ENCODE measurements at regions not wholly inside any gene's neighbourhood (a gene's known extent, or its start where the extent isn't known, plus 50 kb on each side); places are given as distances from the start of the nearest gene placed in this dataset.

- Histone ChIP-seq H3K18ac (ENCODE audit: low read length) (no peak overlapping the region), H2BK15ac (replicated peaks; ENCODE audit: low read depth) (no peak overlapping the region), H4K5ac (ENCODE audit: low read length) (no peak overlapping the region), H3K23ac (ENCODE audit: low read length) (no peak overlapping the region), H3K79me2 (ENCODE audit: control insufficient read depth, insufficient read depth, low read length) (no peaks in the 10 kb centered on the region), H3K56ac (ENCODE audit: low read length) (no peak overlapping the region), H3K4me1 (ENCODE audit: control insufficient read depth, low read depth, low read length) (no peaks in the 10 kb centered on the region), H3K4ac (ENCODE audit: low read depth, low read length) (no peak overlapping the region), H3K27ac (ENCODE audit: low read depth, low read length) (no peak overlapping the region), H2BK120ac (ENCODE audit: low read depth, low read length) (no peak overlapping the region), H3K4me2 (ENCODE audit: low read length) (no peak overlapping the region), H2AK5ac (ENCODE audit: low read length) (no peak overlapping the region), H2BK5ac (ENCODE audit: low read length) (no peak overlapping the region), H3K9ac (ENCODE audit: low read length) (no peak overlapping the region), H3K79me1 (ENCODE audit: low read length) (no peaks in the 10 kb centered on the region), H3K36me3 (ENCODE audit: control insufficient read depth, insufficient read depth, low read length) (no peaks in the 10 kb centered on the region), H3K4me3 (ENCODE audit: low read length) (no peak overlapping the region), H3K27me3 (ENCODE audit: insufficient read depth, low read length, poor library complexity) (no peaks in the 10 kb centered on the region), H4K8ac (ENCODE audit: low read depth, low read length) (no peak overlapping the region)
- WGBS (ENCODE audit: extremely low coverage, insufficient coverage, low lambda C conversion rate), result no CpG with 5 or more reads among the region's 2 CpGs
- no peak for DNase-seq
These were observed 77.3 kb downstream of the DCAF8L1 start for GRCh38 chrX:27903960-27904359.

- Histone ChIP-seq H2AK5ac (ENCODE audit: low read length) (no peak overlapping the region), H3K9ac (ENCODE audit: low read length) (no peak overlapping the region), H3K23ac (ENCODE audit: low read length) (no peak overlapping the region), H3K27ac (ENCODE audit: low read depth, low read length) (no peak overlapping the region), H4K5ac (ENCODE audit: low read length) (no peak overlapping the region), H3K4me2 (ENCODE audit: low read length) (no peak overlapping the region), H2BK15ac (replicated peaks; ENCODE audit: low read depth) (no peak overlapping the region), H3K4ac (ENCODE audit: low read depth, low read length) (no peak overlapping the region), H3K79me1 (ENCODE audit: low read length) (no peaks in the 10 kb centered on the region), H3K79me2 (ENCODE audit: control insufficient read depth, insufficient read depth, low read length) (no peaks in the 10 kb centered on the region), H3K27me3 (ENCODE audit: insufficient read depth, low read length, poor library complexity) (no peaks in the 10 kb centered on the region), H3K4me3 (ENCODE audit: low read length) (no peak overlapping the region), H3K36me3 (ENCODE audit: control insufficient read depth, insufficient read depth, low read length) (no peaks in the 10 kb centered on the region), H3K4me1 (ENCODE audit: control insufficient read depth, low read depth, low read length) (no peaks in the 10 kb centered on the region), H3K18ac (ENCODE audit: low read length) (no peak overlapping the region), H4K8ac (ENCODE audit: low read depth, low read length) (no peak overlapping the region), H2BK120ac (ENCODE audit: low read depth, low read length) (no peak overlapping the region), H3K56ac (ENCODE audit: low read length) (no peak overlapping the region), H2BK5ac (ENCODE audit: low read length) (no peak overlapping the region)
- no peak for DNase-seq
- no CpG with 5 or more reads among the region's 2 CpGs for WGBS (ENCODE audit: extremely low coverage, insufficient coverage, low lambda C conversion rate)
These were observed 86.1 kb downstream of the MAGEB10 start for GRCh38 chrX:27893871-27894270.

- whole genome bisulfite sequencing (ENCODE audit: extremely low coverage, insufficient coverage, low lambda C conversion rate), result no CpG with 5 or more reads among the region's 3 CpGs
- Histone ChIP-seq H2BK15ac (replicated peaks; ENCODE audit: low read depth) (no peak overlapping the region), H4K8ac (ENCODE audit: low read depth, low read length) (no peak overlapping the region), H3K4ac (ENCODE audit: low read depth, low read length) (no peak overlapping the region), H3K23ac (ENCODE audit: low read length) (no peak overlapping the region), H2BK120ac (ENCODE audit: low read depth, low read length) (no peak overlapping the region), H3K4me3 (ENCODE audit: low read length) (no peak overlapping the region), H3K4me2 (ENCODE audit: low read length) (no peak overlapping the region), H4K5ac (ENCODE audit: low read length) (no peak overlapping the region), H3K79me1 (ENCODE audit: low read length) (no peaks in the 10 kb centered on the region), H3K9ac (ENCODE audit: low read length) (no peak overlapping the region), H3K36me3 (ENCODE audit: control insufficient read depth, insufficient read depth, low read length) (no peaks in the 10 kb centered on the region), H2AK5ac (ENCODE audit: low read length) (no peak overlapping the region), H3K56ac (ENCODE audit: low read length) (no peak overlapping the region), H3K4me1 (ENCODE audit: control insufficient read depth, low read depth, low read length) (no peaks in the 10 kb centered on the region), H3K79me2 (ENCODE audit: control insufficient read depth, insufficient read depth, low read length) (no peaks in the 10 kb centered on the region), H3K18ac (ENCODE audit: low read length) (no peak overlapping the region), H2BK5ac (ENCODE audit: low read length) (no peak overlapping the region), H3K27me3 (ENCODE audit: insufficient read depth, low read length, poor library complexity) (no peaks in the 10 kb centered on the region), H3K27ac (ENCODE audit: low read depth, low read length) (no peak overlapping the region)
- no peak for DNase-seq
These were observed 85.4 kb downstream of the MAGEB10 start for GRCh38 chrX:27893211-27893610.

- no peak overlapping the region for H2BK120ac ChIP-seq (ENCODE audit: low read depth, low read length)
- H4K8ac ChIP-seq (ENCODE audit: low read depth, low read length), result no peak overlapping the region
- H2AK5ac ChIP-seq (ENCODE audit: low read length), result no peak overlapping the region
- H3K9ac ChIP-seq (ENCODE audit: low read length), result no peak overlapping the region
- H3K79me1 ChIP-seq (ENCODE audit: low read length), result no peaks in the 10 kb centered on the region
- no peak overlapping the region for H3K23ac ChIP-seq (ENCODE audit: low read length)
- no peak overlapping the region for H3K56ac ChIP-seq (ENCODE audit: low read length)
- no peaks in the 10 kb centered on the region for H3K27me3 ChIP-seq (ENCODE audit: insufficient read depth, low read length, poor library complexity)
- no peaks in the 10 kb centered on the region for H3K4me1 ChIP-seq (ENCODE audit: control insufficient read depth, low read depth, low read length)
- H3K36me3 ChIP-seq (ENCODE audit: control insufficient read depth, insufficient read depth, low read length), result no peaks in the 10 kb centered on the region
- no peak overlapping the region for H4K5ac ChIP-seq (ENCODE audit: low read length)
- H3K4me2 ChIP-seq (ENCODE audit: low read length), result no peak overlapping the region
- no CpG with 5 or more reads among the region's 1 CpG for WGBS (ENCODE audit: extremely low coverage, insufficient coverage, low lambda C conversion rate)
- H3K4ac ChIP-seq (ENCODE audit: low read depth, low read length), result no peak overlapping the region
- H2BK15ac ChIP-seq (replicated peaks; ENCODE audit: low read depth), result no peak overlapping the region
- no peak overlapping the region for H3K27ac ChIP-seq (ENCODE audit: low read depth, low read length)
- no peak overlapping the region for H3K4me3 ChIP-seq (ENCODE audit: low read length)
- no peak overlapping the region for H2BK5ac ChIP-seq (ENCODE audit: low read length)
- H3K79me2 ChIP-seq (ENCODE audit: control insufficient read depth, insufficient read depth, low read length), result no peaks in the 10 kb centered on the region
- no peak overlapping the region for H3K18ac ChIP-seq (ENCODE audit: low read length)
- peak; percentile 33 for DNase-seq
These were observed 82.8 kb downstream of the MAGEB10 start for GRCh38 chrX:27890611-27891010.

GRCh38 chrX:27889878-27890277 is 82.1 kb downstream of the MAGEB10 start:
- no peak overlapping the region for H3K18ac ChIP-seq (ENCODE audit: low read length)
- H3K36me3 ChIP-seq (ENCODE audit: control insufficient read depth, insufficient read depth, low read length), result no peaks in the 10 kb centered on the region
- H3K4me2 ChIP-seq (ENCODE audit: low read length), result no peak overlapping the region
- no peak overlapping the region for H3K4me3 ChIP-seq (ENCODE audit: low read length)
- no peaks in the 10 kb centered on the region for H3K79me2 ChIP-seq (ENCODE audit: control insufficient read depth, insufficient read depth, low read length)
- H3K56ac ChIP-seq (ENCODE audit: low read length), result no peak overlapping the region
- no peaks in the 10 kb centered on the region for H3K4me1 ChIP-seq (ENCODE audit: control insufficient read depth, low read depth, low read length)
- H3K79me1 ChIP-seq (ENCODE audit: low read length), result no peaks in the 10 kb centered on the region
- DNase-seq, result no peak
- no peak overlapping the region for H3K27ac ChIP-seq (ENCODE audit: low read depth, low read length)
- no peak overlapping the region for H4K5ac ChIP-seq (ENCODE audit: low read length)
- no peaks in the 10 kb centered on the region for H3K27me3 ChIP-seq (ENCODE audit: insufficient read depth, low read length, poor library complexity)
- no peak overlapping the region for H4K8ac ChIP-seq (ENCODE audit: low read depth, low read length)
- H2BK15ac ChIP-seq (replicated peaks; ENCODE audit: low read depth), result no peak overlapping the region
- no peak overlapping the region for H3K23ac ChIP-seq (ENCODE audit: low read length)
- no peak overlapping the region for H3K9ac ChIP-seq (ENCODE audit: low read length)
- no CpG with 5 or more reads among the region's 2 CpGs for WGBS (ENCODE audit: extremely low coverage, insufficient coverage, low lambda C conversion rate)
- no peak overlapping the region for H2BK120ac ChIP-seq (ENCODE audit: low read depth, low read length)
- no peak overlapping the region for H2AK5ac ChIP-seq (ENCODE audit: low read length)
- no peak overlapping the region for H3K4ac ChIP-seq (ENCODE audit: low read depth, low read length)
- no peak overlapping the region for H2BK5ac ChIP-seq (ENCODE audit: low read length)

GRCh38 chrX:27884654-27885053 is 76.9 kb downstream of the MAGEB10 start:
- no peak overlapping the region for H2AK5ac ChIP-seq (ENCODE audit: low read length)
- H3K9ac ChIP-seq (ENCODE audit: low read length), result no peak overlapping the region
- no peaks in the 10 kb centered on the region for H3K36me3 ChIP-seq (ENCODE audit: control insufficient read depth, insufficient read depth, low read length)
- H3K79me2 ChIP-seq (ENCODE audit: control insufficient read depth, insufficient read depth, low read length), result no peaks in the 10 kb centered on the region
- H3K4me1 ChIP-seq (ENCODE audit: control insufficient read depth, low read depth, low read length), result no peaks in the 10 kb centered on the region
- no peak overlapping the region for H2BK120ac ChIP-seq (ENCODE audit: low read depth, low read length)
- no peak overlapping the region for H2BK5ac ChIP-seq (ENCODE audit: low read length)
- no peak overlapping the region for H3K27ac ChIP-seq (ENCODE audit: low read depth, low read length)
- no peaks in the 10 kb centered on the region for H3K79me1 ChIP-seq (ENCODE audit: low read length)
- no peak overlapping the region for H3K56ac ChIP-seq (ENCODE audit: low read length)
- no peak overlapping the region for H4K8ac ChIP-seq (ENCODE audit: low read depth, low read length)
- H3K4ac ChIP-seq (ENCODE audit: low read depth, low read length), result no peak overlapping the region
- H2BK15ac ChIP-seq (replicated peaks; ENCODE audit: low read depth), result no peak overlapping the region
- no peaks in the 10 kb centered on the region for H3K27me3 ChIP-seq (ENCODE audit: insufficient read depth, low read length, poor library complexity)
- H3K23ac ChIP-seq (ENCODE audit: low read length), result no peak overlapping the region
- DNase-seq, result no peak
- WGBS (ENCODE audit: extremely low coverage, insufficient coverage, low lambda C conversion rate), result no CpG with 5 or more reads among the region's 5 CpGs
- no peak overlapping the region for H3K4me3 ChIP-seq (ENCODE audit: low read length)
- no peak overlapping the region for H3K4me2 ChIP-seq (ENCODE audit: low read length)
- H4K5ac ChIP-seq (ENCODE audit: low read length), result no peak overlapping the region
- no peak overlapping the region for H3K18ac ChIP-seq (ENCODE audit: low read length)
